HCT116 (cell line): ENCODE measurements at regions not wholly inside any gene's neighbourhood (a gene's known extent, or its start where the extent isn't known, plus 50 kb on each side); places are given as distances from the start of the nearest gene placed in this dataset.

Experiments used
- ATAC-seq: fragments of 200-7000 bp; cut with Tn5 transposase; 2 replicates; pipeline ENCODE4 v1.9.1; 2020; ENCODE audit warnings: mild to moderate bottlenecking, moderate library complexity
- BruUV-seq: library from RNA; stranded (reverse); fragments of 400-500 nt; replicated peaks from 2 replicates; lab custom pipeline; 2021; lab: Mats Ljungman, UMichigan
- CTCF ChIA-PET: fragments of 300-600 bp; sonication (Branson Sonifier 250); formaldehyde crosslinking; loops from one replicate; lab custom pipeline; 2021; ENCODE audit warnings: antibody characterized with exemption; lab: Charles Lee
- POLR2A ChIA-PET: fragments of 300-600, 350-600 bp; sonication (Branson Sonifier 250); formaldehyde crosslinking; loops from one replicate; lab custom pipeline; 2021; ENCODE audit warnings: antibody characterized with exemption; lab: Charles Lee
- RAD21 ChIA-PET, 2 experiments: fragments of 300-600 bp; sonication (Branson Sonifier 250); formaldehyde crosslinking; loops; one replicate each; lab custom pipeline; 2023; ENCODE audit warnings: low total read pairs in 2 of 2; ENCODE audit not compliant: uncharacterized antibody in 2 of 2, unreplicated experiment in 2 of 2, low non-redundant PET in 1 of 2; lab: Charles Lee
- DNase-seq: peaks from one replicate; pipeline ENCODE4 v3.0.0-alpha.2; 2010; ENCODE audit warnings: low read depth, low spot score
- H2AFZ ChIP-seq: fragments of 200-600 bp; shearing (Covaris generic), sonication (generic); 2 replicates; pipeline ENCODE4 v1.6.1; 2017; ENCODE audit warnings: low read depth, mixed run types, mixed read lengths, antibody characterized with exemption, low read length; ENCODE audit not compliant: poor library complexity, severe bottlenecking
- H3K27ac ChIP-seq: 2 replicates; pipeline ENCODE4 v1.5.1; 2012; ENCODE audit warnings: low read depth, low read length
- H3K27me3 ChIP-seq: fragments of 200-600 bp; sonication (generic); 2 replicates; pipeline ENCODE4 v1.6.1; 2016; ENCODE audit warnings: mixed run types, low read length, mixed read lengths; ENCODE audit not compliant: insufficient read depth
- H3K36me3 ChIP-seq, 2 experiments: fragments of 200-500 bp in 1 of 2; fragments of 200-600 bp in 1 of 2; sonication (Bioruptor generic) in 1 of 2; sonication (generic) in 1 of 2; 2 replicates each; pipeline versions ENCODE4 v1.5.1 to v1.6.1; 2014 to 2016; ENCODE audit warnings: low read length in 2 of 2, inconsistent platforms in 1 of 2, mixed read lengths in 1 of 2, mixed run types in 1 of 2; ENCODE audit not compliant: insufficient read depth in 2 of 2, control insufficient read depth in 1 of 2
- H3K4me1 ChIP-seq, 2 experiments: fragments of 200-600 bp in 1 of 2; sonication (generic) in 1 of 2; 2 replicates each; pipeline versions ENCODE4 v1.5.1 to v1.6.1; 2012 to 2017; ENCODE audit warnings: low read length in 2 of 2, inconsistent platforms in 1 of 2, mild to moderate bottlenecking in 1 of 2, mixed read lengths in 1 of 2, mixed run types in 1 of 2, moderate library complexity in 1 of 2; ENCODE audit not compliant: insufficient read depth in 2 of 2, control insufficient read depth in 1 of 2
- H3K4me2 ChIP-seq: fragments of 200-600 bp; sonication (generic); 2 replicates; pipeline ENCODE4 v1.6.1; 2017; ENCODE audit warnings: mixed run types, low read length, mixed read lengths
- H3K4me3 ChIP-seq, 2 experiments: fragments of 200-600 bp in 1 of 2; sonication (generic) in 1 of 2; replicated peaks in 1 of 2; 2 replicates each; pipeline ENCODE4 v1.5.1; 2011 to 2016; ENCODE audit warnings: low read length in 2 of 2, control low read depth in 1 of 2, low read depth in 1 of 2, mild to moderate bottlenecking in 1 of 2, mixed read lengths in 1 of 2, mixed run types in 1 of 2
- H3K79me2 ChIP-seq: fragments of 200-600 bp; sonication (generic); 2 replicates; pipeline ENCODE4 v1.6.1; 2017; ENCODE audit warnings: mild to moderate bottlenecking, mixed run types, low read length, moderate library complexity, mixed read lengths; ENCODE audit not compliant: insufficient read depth
- H3K9ac ChIP-seq: fragments of 200-600 bp; sonication (generic); 2 replicates; pipeline ENCODE4 v1.6.1; 2016; ENCODE audit warnings: low read length, mixed read lengths
- H3K9me2 ChIP-seq: fragments of 200-600 bp; sonication (generic), shearing (Covaris generic); 2 replicates; pipeline ENCODE4 v1.6.1; 2017; ENCODE audit warnings: mixed run types, mild to moderate bottlenecking, moderate library complexity; ENCODE audit not compliant: insufficient read depth
- H3K9me3 ChIP-seq, 2 experiments: fragments of 200-500 bp in 1 of 2; fragments of 200-600 bp in 1 of 2; sonication (Bioruptor generic) in 1 of 2; sonication (generic) in 1 of 2; 2 replicates each; pipeline ENCODE4 v1.6.1; 2014 to 2017; ENCODE audit warnings: low read length in 2 of 2, mixed read lengths in 2 of 2, inconsistent platforms in 1 of 2, low read depth in 1 of 2, mild to moderate bottlenecking in 1 of 2, mixed run types in 1 of 2, moderate library complexity in 1 of 2; ENCODE audit not compliant: control insufficient read depth in 1 of 2, insufficient read depth in 1 of 2
- H4K20me1 ChIP-seq: fragments of 200-600 bp; sonication (generic), shearing (Covaris generic); 2 replicates; pipeline ENCODE4 v1.6.1; 2017; ENCODE audit warnings: mixed run types, mild to moderate bottlenecking, moderate library complexity; ENCODE audit not compliant: insufficient read depth
- CEBPB ChIP-seq: IDR thresholded peaks from 2 replicates; pipeline ENCODE4 v1.6.1; 2012; ENCODE audit warnings: low read depth
- ELF1 ChIP-seq: IDR thresholded peaks from 2 replicates; pipeline ENCODE4 v1.6.1; 2012; ENCODE audit warnings: low read depth, borderline replicate concordance
- EZH2 ChIP-seq: fragments of 200-600 bp; sonication (generic); IDR thresholded peaks from 2 replicates; pipeline ENCODE4 v1.6.1; 2017; ENCODE audit warnings: antibody characterized with exemption, mixed run types
- EZH2phosphoT487 ChIP-seq: fragments of 200-600 bp; IDR thresholded peaks from 2 replicates; pipeline ENCODE4 v1.6.1; 2018; ENCODE audit warnings: antibody characterized with exemption, borderline replicate concordance
- FOSL1 ChIP-seq: IDR thresholded peaks from 2 replicates; pipeline ENCODE4 v1.6.1; 2012; ENCODE audit warnings: low read depth
- JUND ChIP-seq: IDR thresholded peaks from 2 replicates; pipeline ENCODE4 v1.6.1; 2012
- SP1 ChIP-seq: IDR thresholded peaks from 2 replicates; pipeline ENCODE4 v1.6.1; 2012; ENCODE audit warnings: low read depth
- SRF ChIP-seq: IDR thresholded peaks from 2 replicates; pipeline ENCODE4 v1.6.1; 2012; ENCODE audit warnings: low read depth
- TCF7L2 ChIP-seq: IDR thresholded peaks from 2 replicates; pipeline ENCODE4 v1.7.0; 2011; ENCODE audit warnings: borderline replicate concordance, inconsistent platforms; ENCODE audit not compliant: insufficient read depth, insufficient read length; ENCODE audit errors: extremely low read depth
- YY1 ChIP-seq: IDR thresholded peaks from 2 replicates; pipeline ENCODE4 v1.6.1; 2011; ENCODE audit warnings: low read length, low read depth, moderate library complexity, mild to moderate bottlenecking; ENCODE audit not compliant: insufficient replicate concordance; ENCODE audit errors: extremely low read depth
- ZFX ChIP-seq: fragments of 450-650 bp; IDR thresholded peaks from 2 replicates; pipeline ENCODE4 v1.6.1; 2017
- intact Hi-C: fragments of 100-400 bp; cut with micrococcal nuclease; formaldehyde crosslinking; loops from 2 replicates; pipeline ENCODE4 v1.10.0; 2022
- TF ChIP-seq, protein P1 (sequence below): IDR thresholded peaks from 2 replicates; pipeline ENCODE4 v1.6.1; 2012
- TF ChIP-seq, protein P2 (sequence below), 3 experiments: fragments of 200-600 bp in 1 of 3; sonication (generic) in 1 of 3; IDR thresholded peaks in 2 of 3; conservative IDR thresholded peaks in 1 of 3; 2 replicates each; pipeline ENCODE4 v1.5.1; 2012 to 2017; ENCODE audit warnings: low read depth in 2 of 3, low read length in 2 of 3, antibody characterized with exemption in 1 of 3, borderline replicate concordance in 1 of 3, control low read depth in 1 of 3, mild to moderate bottlenecking in 1 of 3, mixed read lengths in 1 of 3, mixed run types in 1 of 3, moderate library complexity in 1 of 3; ENCODE audit not compliant: insufficient read depth in 1 of 3
- TF ChIP-seq, protein P3 (sequence below): IDR thresholded peaks from 2 replicates; pipeline ENCODE4 v1.6.1; 2011; ENCODE audit warnings: mild to moderate bottlenecking, low read length, moderate library complexity; ENCODE audit not compliant: insufficient replicate concordance; ENCODE audit errors: extremely low read depth
- TF ChIP-seq, protein P4 (sequence below): IDR thresholded peaks from 2 replicates; pipeline ENCODE4 v1.6.1; 2012

DNA sequence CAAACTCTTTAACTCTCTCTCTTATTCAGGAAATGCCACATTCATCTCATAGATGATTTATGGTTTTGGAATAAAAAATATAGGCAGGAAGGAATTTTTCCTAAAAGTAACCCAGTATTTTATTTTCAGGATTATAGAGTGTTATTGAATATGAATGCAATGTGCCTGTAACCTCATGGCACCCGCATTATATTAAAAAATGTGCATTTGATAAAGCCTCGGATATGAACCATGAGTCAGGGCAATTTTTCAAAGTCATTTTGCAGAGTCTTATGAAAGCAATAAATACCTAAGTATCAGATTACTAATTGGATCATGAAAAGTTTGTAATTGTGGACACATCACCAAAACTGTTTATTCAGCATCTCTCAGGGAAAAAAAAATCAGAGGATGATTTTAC, 573.8 kb downstream of the TSN start:
- Histone ChIP-seq H2AFZ (no peak overlapping the region), H3K79me2 (no peaks in the 10 kb centered on the region), H3K27ac (no peak overlapping the region), H3K4me2 (no peak overlapping the region), H3K9ac (no peak overlapping the region), H3K4me1 (no peaks in the 10 kb centered on the region), H3K4me3 (no peak overlapping the region), H3K9me3 (0 out of 4 replicates have a peak, but pooled peaks cover 0 to 3% of the 10 kb centered on the region in 2 experiments), H3K36me3 (no peaks in the 10 kb centered on the region), H3K9me2 (no peaks in the 10 kb centered on the region), H4K20me1 (no peaks in the 10 kb centered on the region), H3K27me3 (no peaks in the 10 kb centered on the region)
- TF ChIP-seq, protein P1, sequence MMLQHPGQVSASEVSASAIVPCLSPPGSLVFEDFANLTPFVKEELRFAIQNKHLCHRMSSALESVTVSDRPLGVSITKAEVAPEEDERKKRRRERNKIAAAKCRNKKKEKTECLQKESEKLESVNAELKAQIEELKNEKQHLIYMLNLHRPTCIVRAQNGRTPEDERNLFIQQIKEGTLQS, result no peak
- TF ChIP-seq JUND (no peak), EZH2phosphoT487 (no peak), EZH2 (no peak), ZFX (no peak), ELF1 (no peak), CEBPB (no peak), TCF7L2 (no peak), SP1 (no peak), FOSL1 (no peak), SRF (no peak), YY1 (no peak)
- TF ChIP-seq, protein P2, sequence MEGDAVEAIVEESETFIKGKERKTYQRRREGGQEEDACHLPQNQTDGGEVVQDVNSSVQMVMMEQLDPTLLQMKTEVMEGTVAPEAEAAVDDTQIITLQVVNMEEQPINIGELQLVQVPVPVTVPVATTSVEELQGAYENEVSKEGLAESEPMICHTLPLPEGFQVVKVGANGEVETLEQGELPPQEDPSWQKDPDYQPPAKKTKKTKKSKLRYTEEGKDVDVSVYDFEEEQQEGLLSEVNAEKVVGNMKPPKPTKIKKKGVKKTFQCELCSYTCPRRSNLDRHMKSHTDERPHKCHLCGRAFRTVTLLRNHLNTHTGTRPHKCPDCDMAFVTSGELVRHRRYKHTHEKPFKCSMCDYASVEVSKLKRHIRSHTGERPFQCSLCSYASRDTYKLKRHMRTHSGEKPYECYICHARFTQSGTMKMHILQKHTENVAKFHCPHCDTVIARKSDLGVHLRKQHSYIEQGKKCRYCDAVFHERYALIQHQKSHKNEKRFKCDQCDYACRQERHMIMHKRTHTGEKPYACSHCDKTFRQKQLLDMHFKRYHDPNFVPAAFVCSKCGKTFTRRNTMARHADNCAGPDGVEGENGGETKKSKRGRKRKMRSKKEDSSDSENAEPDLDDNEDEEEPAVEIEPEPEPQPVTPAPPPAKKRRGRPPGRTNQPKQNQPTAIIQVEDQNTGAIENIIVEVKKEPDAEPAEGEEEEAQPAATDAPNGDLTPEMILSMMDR (IDR thresholded peaks at IDR 0.05 in 2 of 3, conservative IDR thresholded peaks at IDR 0.05 in 1 of 3; ENCODE audit: borderline replicate concordance in 1 of 3, insufficient read depth in 1 of 3, low read depth in 2 of 3, low read length in 2 of 3), result no peak
- TF ChIP-seq, protein P3, sequence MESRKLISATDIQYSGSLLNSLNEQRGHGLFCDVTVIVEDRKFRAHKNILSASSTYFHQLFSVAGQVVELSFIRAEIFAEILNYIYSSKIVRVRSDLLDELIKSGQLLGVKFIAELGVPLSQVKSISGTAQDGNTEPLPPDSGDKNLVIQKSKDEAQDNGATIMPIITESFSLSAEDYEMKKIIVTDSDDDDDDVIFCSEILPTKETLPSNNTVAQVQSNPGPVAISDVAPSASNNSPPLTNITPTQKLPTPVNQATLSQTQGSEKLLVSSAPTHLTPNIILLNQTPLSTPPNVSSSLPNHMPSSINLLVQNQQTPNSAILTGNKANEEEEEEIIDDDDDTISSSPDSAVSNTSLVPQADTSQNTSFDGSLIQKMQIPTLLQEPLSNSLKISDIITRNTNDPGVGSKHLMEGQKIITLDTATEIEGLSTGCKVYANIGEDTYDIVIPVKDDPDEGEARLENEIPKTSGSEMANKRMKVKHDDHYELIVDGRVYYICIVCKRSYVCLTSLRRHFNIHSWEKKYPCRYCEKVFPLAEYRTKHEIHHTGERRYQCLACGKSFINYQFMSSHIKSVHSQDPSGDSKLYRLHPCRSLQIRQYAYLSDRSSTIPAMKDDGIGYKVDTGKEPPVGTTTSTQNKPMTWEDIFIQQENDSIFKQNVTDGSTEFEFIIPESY, result no peak
- TF ChIP-seq, protein P4, sequence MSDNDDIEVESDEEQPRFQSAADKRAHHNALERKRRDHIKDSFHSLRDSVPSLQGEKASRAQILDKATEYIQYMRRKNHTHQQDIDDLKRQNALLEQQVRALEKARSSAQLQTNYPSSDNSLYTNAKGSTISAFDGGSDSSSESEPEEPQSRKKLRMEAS, result no peak
- BruUV-seq, result no TSS peak
- ATAC-seq (no peak), DNase-seq (no peak)
- CTCF ChIA-PET, result no interaction called here
- RAD21 ChIA-PET, result no interaction called here
- POLR2A ChIA-PET, result no interaction called here
- intact Hi-C loops, result no loop called here
